Muscle of back (tissue), 3 donors: ENCODE measurements at regions not wholly inside any gene's neighbourhood (a gene's known extent, or its start where the extent isn't known, plus 50 kb on each side); places are given as distances from the start of the nearest gene placed in this dataset.

ENCODE experiments used
- DNase-seq, 3 donors: peaks; one replicate each; pipeline versions ENCODE4 v3.0.0 to v3.0.0-alpha.2; 2013

GRCh38 chr6:76420094-76420493 is 347.6 kb upstream of the IMPG1 start:
- DNase-seq: no peak

- no peak for DNase-seq
Measured at GRCh38 chr6:76418560-76419223, 346.2 kb upstream of the IMPG1 start.

- no peak for DNase-seq
Measured at GRCh38 chr6:76416821-76417605, 344.6 kb upstream of the IMPG1 start.

- no peak for DNase-seq
Measured at GRCh38 chr6:76403064-76403463, 330.6 kb upstream of the IMPG1 start.

- DNase-seq: peak; percentile 10 to 56 (median 35)
Measured at GRCh38 chr6:76397966-76398365, 325.5 kb upstream of the IMPG1 start.

- no peak for DNase-seq
Measured at GRCh38 chr6:76382201-76382600, 309.7 kb upstream of the IMPG1 start.

GRCh38 chr6:76381612-76382011 is 309.1 kb upstream of the IMPG1 start:
- no peak for DNase-seq

GRCh38 chr6:76351275-76351674 is 278.8 kb upstream of the IMPG1 start:
- DNase-seq: no peak

- DNase-seq: no peak
Measured at GRCh38 chr6:76347539-76347938, 275.1 kb upstream of the IMPG1 start.

GRCh38 chr6:76342611-76343160 is 270.2 kb upstream of the IMPG1 start:
- no peak for DNase-seq

- DNase-seq: no peak
Measured at GRCh38 chr6:76330031-76330430, 257.6 kb upstream of the IMPG1 start.

GRCh38 chr6:76326871-76327270 is 254.4 kb upstream of the IMPG1 start:
- DNase-seq: no peak
